Kidney epithelial cell (primary cell): ENCODE measurements at regions not wholly inside any gene's neighbourhood (a gene's known extent, or its start where the extent isn't known, plus 50 kb on each side); places are given as distances from the start of the nearest gene placed in this dataset.

Experiments used
- DNase-seq: peaks from one replicate; pipeline ENCODE4 v3.0.0-alpha.2; 2010; ENCODE audit warnings: low read depth
- H3K27me3 ChIP-seq: 2 replicates; pipeline ENCODE4 v1.6.0; 2011; ENCODE audit warnings: low read length; ENCODE audit not compliant: control insufficient read depth, insufficient read depth
- H3K36me3 ChIP-seq: 2 replicates; pipeline ENCODE4 v1.5.1; 2011; ENCODE audit warnings: low read length; ENCODE audit not compliant: control insufficient read depth, insufficient read depth
- H3K4me3 ChIP-seq: 2 replicates; pipeline ENCODE4 v1.5.1; 2011; ENCODE audit warnings: low read depth, mild to moderate bottlenecking, control low read depth, low read length
- CTCF ChIP-seq: IDR thresholded peaks from 2 replicates; pipeline ENCODE4 v1.5.1; 2011; ENCODE audit warnings: mild to moderate bottlenecking, moderate library complexity, low read length, control low read depth, inconsistent platforms; ENCODE audit not compliant: insufficient read depth, poor library complexity, severe bottlenecking

GRCh38 chr12:65657635-65658034, 166.6 kb upstream of the HMGA2 start:
- H3K4me3 ChIP-seq: no peak overlapping the region
- no peaks in the 10 kb centered on the region for H3K27me3 ChIP-seq
- no peak for DNase-seq
- H3K36me3 ChIP-seq: no peaks in the 10 kb centered on the region
- no peak for TF ChIP-seq CTCF

GRCh38 chr12:65658360-65658759, 165.9 kb upstream of the HMGA2 start:
- no peak for DNase-seq
- TF ChIP-seq CTCF: no peak
- Histone ChIP-seq H3K27me3 (no peaks in the 10 kb centered on the region), H3K4me3 (no peak overlapping the region), H3K36me3 (no peaks in the 10 kb centered on the region)

- no peaks in the 10 kb centered on the region for H3K27me3 ChIP-seq
- no peak for TF ChIP-seq CTCF
- no peaks in the 10 kb centered on the region for H3K36me3 ChIP-seq
- no peak overlapping the region for H3K4me3 ChIP-seq
- DNase-seq: no peak
Measured at GRCh38 chr12:65659681-65660080, 164.6 kb upstream of the HMGA2 start.

- no peaks in the 10 kb centered on the region for H3K36me3 ChIP-seq
- no peak overlapping the region for H3K4me3 ChIP-seq
- no peak for TF ChIP-seq CTCF
- no peak for DNase-seq
- H3K27me3 ChIP-seq: no peaks in the 10 kb centered on the region
Measured at GRCh38 chr12:65660096-65660495, 164.2 kb upstream of the HMGA2 start.

GRCh38 chr12:65660836-65661235, 163.4 kb upstream of the HMGA2 start:
- TF ChIP-seq CTCF: no peak
- H3K27me3 ChIP-seq: no peaks in the 10 kb centered on the region
- no peak for DNase-seq
- no peaks in the 10 kb centered on the region for H3K36me3 ChIP-seq
- H3K4me3 ChIP-seq: no peak overlapping the region

- H3K27me3 ChIP-seq: no peaks in the 10 kb centered on the region
- no peaks in the 10 kb centered on the region for H3K36me3 ChIP-seq
- no peak for DNase-seq
- no peak overlapping the region for H3K4me3 ChIP-seq
- TF ChIP-seq CTCF: no peak
Measured at GRCh38 chr12:65662590-65662989, 161.7 kb upstream of the HMGA2 start.
